ENCODE measurements at regions not wholly inside any gene's neighbourhood (a gene's known extent, or its start where the extent isn't known, plus 50 kb on each side); places are given as distances from the start of the nearest gene placed in this dataset.

DNA sequence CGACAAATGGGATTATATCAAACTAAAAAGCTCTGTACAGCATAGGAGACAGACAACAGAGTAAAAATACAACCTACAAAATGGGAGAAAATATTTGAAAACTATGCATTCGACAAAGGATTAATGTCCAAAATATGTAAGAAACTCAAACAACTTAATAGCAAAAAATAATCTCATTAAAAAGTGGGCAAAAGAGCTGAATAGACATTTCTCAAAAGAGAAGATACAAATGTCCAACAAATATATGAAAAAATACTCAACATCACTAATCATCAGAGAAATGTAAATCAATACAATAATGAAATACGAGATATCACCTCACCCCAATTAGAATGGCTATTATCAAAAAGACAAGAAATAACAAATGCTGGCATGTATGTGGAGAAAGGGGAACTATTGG lies 272.9 kb downstream of the KLHL13 start:
- ChIA-PET POLR2A (no interaction called here), CTCF (no interaction called here)
- Histone ChIP-seq H3K4me3 (ENCODE audit: low read length) (no peak overlapping the region), H3K27me3 (ENCODE audit: control insufficient read depth in 1 of 2, insufficient read depth in 2 of 2, low read length in 2 of 2) (no peaks in the 10 kb centered on the region), H3K4me1 (ENCODE audit: insufficient read depth, low read length) (no peaks in the 10 kb centered on the region), H3K27ac (ENCODE audit: low read depth in 1 of 2, low read length in 2 of 2) (no peak overlapping the region), H3K9me3 (ENCODE audit: control insufficient read depth in 1 of 2, insufficient read depth in 1 of 2, low read length in 2 of 2) (no peaks in the 10 kb centered on the region), H3K36me3 (ENCODE audit: insufficient read depth, low read length) (no peaks in the 10 kb centered on the region)
- Mint-ChIP-seq H3K4me1 (ENCODE audit: low read depth) (no peaks in the 10 kb centered on the region), H3K27me3 (no peaks in the 10 kb centered on the region), H3K36me3 (ENCODE audit: low read depth) (no peaks in the 10 kb centered on the region), H3K9me3 (no peaks in the 10 kb centered on the region), H3K27ac (no peak overlapping the region), H3K4me3 (no peak overlapping the region)
- ATAC-seq (ENCODE audit: poor library complexity) (no peak), DNase-seq (no peak)
- TF ChIP-seq, protein P1, sequence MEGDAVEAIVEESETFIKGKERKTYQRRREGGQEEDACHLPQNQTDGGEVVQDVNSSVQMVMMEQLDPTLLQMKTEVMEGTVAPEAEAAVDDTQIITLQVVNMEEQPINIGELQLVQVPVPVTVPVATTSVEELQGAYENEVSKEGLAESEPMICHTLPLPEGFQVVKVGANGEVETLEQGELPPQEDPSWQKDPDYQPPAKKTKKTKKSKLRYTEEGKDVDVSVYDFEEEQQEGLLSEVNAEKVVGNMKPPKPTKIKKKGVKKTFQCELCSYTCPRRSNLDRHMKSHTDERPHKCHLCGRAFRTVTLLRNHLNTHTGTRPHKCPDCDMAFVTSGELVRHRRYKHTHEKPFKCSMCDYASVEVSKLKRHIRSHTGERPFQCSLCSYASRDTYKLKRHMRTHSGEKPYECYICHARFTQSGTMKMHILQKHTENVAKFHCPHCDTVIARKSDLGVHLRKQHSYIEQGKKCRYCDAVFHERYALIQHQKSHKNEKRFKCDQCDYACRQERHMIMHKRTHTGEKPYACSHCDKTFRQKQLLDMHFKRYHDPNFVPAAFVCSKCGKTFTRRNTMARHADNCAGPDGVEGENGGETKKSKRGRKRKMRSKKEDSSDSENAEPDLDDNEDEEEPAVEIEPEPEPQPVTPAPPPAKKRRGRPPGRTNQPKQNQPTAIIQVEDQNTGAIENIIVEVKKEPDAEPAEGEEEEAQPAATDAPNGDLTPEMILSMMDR (IDR thresholded peaks at IDR 0.05) = no peak
- intact Hi-C loops (cut with DNase I, micrococcal nuclease) = no loop called here

DNA sequence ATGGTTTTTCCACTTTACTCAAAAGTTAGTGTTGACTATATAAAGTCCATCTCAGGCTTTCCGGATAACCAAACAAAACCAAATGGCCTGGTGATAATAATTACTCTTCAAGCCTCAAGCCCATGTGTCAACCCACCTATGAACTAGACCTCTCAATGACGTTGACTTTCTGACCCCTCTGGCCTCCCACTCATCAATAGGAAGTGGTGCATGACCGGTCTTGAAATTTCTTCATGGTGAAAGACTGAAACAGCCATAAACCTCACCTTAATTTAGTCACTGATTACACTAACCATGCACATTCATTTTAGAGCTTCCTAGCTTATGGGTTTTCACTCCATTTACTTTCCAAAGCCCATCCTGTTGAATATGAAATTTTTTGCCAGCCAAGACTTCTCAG lies 276.0 kb downstream of the KLHL13 start:
- Mint-ChIP-seq H3K4me1 (ENCODE audit: low read depth) (no peaks in the 10 kb centered on the region), H3K27ac (no peak overlapping the region), H3K36me3 (ENCODE audit: low read depth) (no peaks in the 10 kb centered on the region), H3K4me3 (no peak overlapping the region), H3K27me3 (no peaks in the 10 kb centered on the region), H3K9me3 (no peaks in the 10 kb centered on the region)
- ChIA-PET CTCF (no interaction called here), POLR2A (no interaction called here)
- no peak for DNase-seq
- Histone ChIP-seq H3K27ac (ENCODE audit: low read depth in 1 of 2, low read length in 2 of 2) (no peak overlapping the region), H3K4me1 (ENCODE audit: insufficient read depth, low read length) (no peaks in the 10 kb centered on the region), H3K4me3 (ENCODE audit: low read length) (no peak overlapping the region), H3K36me3 (ENCODE audit: insufficient read depth, low read length) (no peaks in the 10 kb centered on the region), H3K9me3 (ENCODE audit: control insufficient read depth in 1 of 2, insufficient read depth in 1 of 2, low read length in 2 of 2) (no peaks in the 10 kb centered on the region), H3K27me3 (ENCODE audit: control insufficient read depth in 1 of 2, insufficient read depth in 2 of 2, low read length in 2 of 2) (no peaks in the 10 kb centered on the region)
- intact Hi-C loops (cut with DNase I, micrococcal nuclease) = no loop called here
- TF ChIP-seq, protein P1 (IDR thresholded peaks at IDR 0.05) = no peak
- no peak for ATAC-seq (ENCODE audit: poor library complexity)

DNA sequence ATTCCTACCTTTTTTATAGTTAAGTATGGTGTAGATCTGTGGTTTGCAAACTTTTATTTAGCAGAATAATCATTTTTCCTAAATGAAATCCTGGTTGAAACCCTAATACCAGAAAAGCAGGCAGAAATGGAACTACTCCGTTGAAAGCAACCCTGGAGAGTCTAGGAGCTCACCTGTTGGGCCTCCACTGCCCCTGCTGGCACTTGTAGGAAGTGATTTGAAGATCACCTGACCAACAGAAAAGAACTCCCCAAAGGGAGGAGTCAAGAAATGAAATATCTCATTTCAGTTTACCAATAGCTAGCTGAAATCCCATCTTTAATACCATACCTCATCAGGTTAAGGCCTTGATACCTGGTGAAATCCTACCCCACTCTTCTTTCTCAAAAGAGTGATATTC lies 277.1 kb downstream of the KLHL13 start:
- H3K36me3 Mint-ChIP-seq (ENCODE audit: low read depth) = no peaks in the 10 kb centered on the region
- POLR2A ChIA-PET = no interaction called here
- H3K36me3 ChIP-seq (ENCODE audit: insufficient read depth, low read length) = no peaks in the 10 kb centered on the region
- no peak overlapping the region for H3K4me3 ChIP-seq (ENCODE audit: low read length)
- H3K27ac ChIP-seq (ENCODE audit: low read depth in 1 of 2, low read length in 2 of 2) = no peak overlapping the region
- no peaks in the 10 kb centered on the region for H3K27me3 Mint-ChIP-seq
- ATAC-seq (ENCODE audit: poor library complexity) (no peak), DNase-seq (no peak)
- H3K9me3 ChIP-seq (ENCODE audit: control insufficient read depth in 1 of 2, insufficient read depth in 1 of 2, low read length in 2 of 2) = no peaks in the 10 kb centered on the region
- no peaks in the 10 kb centered on the region for H3K4me1 ChIP-seq (ENCODE audit: insufficient read depth, low read length)
- H3K27me3 ChIP-seq (ENCODE audit: control insufficient read depth in 1 of 2, insufficient read depth in 2 of 2, low read length in 2 of 2) = no peaks in the 10 kb centered on the region
- TF ChIP-seq, protein P1 (IDR thresholded peaks at IDR 0.05) = no peak
- no peaks in the 10 kb centered on the region for H3K9me3 Mint-ChIP-seq
- CTCF ChIA-PET = no interaction called here
- H3K4me3 Mint-ChIP-seq = no peak overlapping the region
- H3K4me1 Mint-ChIP-seq (ENCODE audit: low read depth) = no peaks in the 10 kb centered on the region
- intact Hi-C loops (cut with DNase I, micrococcal nuclease) = no loop called here
- no peak overlapping the region for H3K27ac Mint-ChIP-seq

Measured in CD4-positive, alpha-beta T cell (primary cell).